HCT116 (cell line): ENCODE measurements at regions not wholly inside any gene's neighbourhood (a gene's known extent, or its start where the extent isn't known, plus 50 kb on each side); places are given as distances from the start of the nearest gene placed in this dataset.

ENCODE experiments used
- ATAC-seq: fragments of 200-7000 bp; cut with Tn5 transposase; 2 replicates; pipeline ENCODE4 v1.9.1; 2020; ENCODE audit warnings: mild to moderate bottlenecking, moderate library complexity
- BruUV-seq: library from RNA; stranded (reverse); fragments of 400-500 nt; replicated peaks from 2 replicates; lab custom pipeline; 2021; lab: Mats Ljungman, UMichigan
- CTCF ChIA-PET: fragments of 300-600 bp; sonication (Branson Sonifier 250); formaldehyde crosslinking; loops from one replicate; lab custom pipeline; 2021; ENCODE audit warnings: antibody characterized with exemption; lab: Charles Lee
- POLR2A ChIA-PET: fragments of 300-600, 350-600 bp; sonication (Branson Sonifier 250); formaldehyde crosslinking; loops from one replicate; lab custom pipeline; 2021; ENCODE audit warnings: antibody characterized with exemption; lab: Charles Lee
- RAD21 ChIA-PET, 2 experiments: fragments of 300-600 bp; sonication (Branson Sonifier 250); formaldehyde crosslinking; loops; one replicate each; lab custom pipeline; 2023; ENCODE audit warnings: low total read pairs in 2 of 2; ENCODE audit not compliant: uncharacterized antibody in 2 of 2, unreplicated experiment in 2 of 2, low non-redundant PET in 1 of 2; lab: Charles Lee
- DNase-seq: peaks from one replicate; pipeline ENCODE4 v3.0.0-alpha.2; 2010; ENCODE audit warnings: low read depth, low spot score
- H2AFZ ChIP-seq: fragments of 200-600 bp; shearing (Covaris generic), sonication (generic); 2 replicates; pipeline ENCODE4 v1.6.1; 2017; ENCODE audit warnings: low read depth, mixed run types, mixed read lengths, antibody characterized with exemption, low read length; ENCODE audit not compliant: poor library complexity, severe bottlenecking
- H3K27ac ChIP-seq: 2 replicates; pipeline ENCODE4 v1.5.1; 2012; ENCODE audit warnings: low read depth, low read length
- H3K27me3 ChIP-seq: fragments of 200-600 bp; sonication (generic); 2 replicates; pipeline ENCODE4 v1.6.1; 2016; ENCODE audit warnings: mixed run types, low read length, mixed read lengths; ENCODE audit not compliant: insufficient read depth
- H3K36me3 ChIP-seq, 2 experiments: fragments of 200-500 bp in 1 of 2; fragments of 200-600 bp in 1 of 2; sonication (Bioruptor generic) in 1 of 2; sonication (generic) in 1 of 2; 2 replicates each; pipeline versions ENCODE4 v1.5.1 to v1.6.1; 2014 to 2016; ENCODE audit warnings: low read length in 2 of 2, inconsistent platforms in 1 of 2, mixed read lengths in 1 of 2, mixed run types in 1 of 2; ENCODE audit not compliant: insufficient read depth in 2 of 2, control insufficient read depth in 1 of 2
- H3K4me1 ChIP-seq, 2 experiments: fragments of 200-600 bp in 1 of 2; sonication (generic) in 1 of 2; 2 replicates each; pipeline versions ENCODE4 v1.5.1 to v1.6.1; 2012 to 2017; ENCODE audit warnings: low read length in 2 of 2, inconsistent platforms in 1 of 2, mild to moderate bottlenecking in 1 of 2, mixed read lengths in 1 of 2, mixed run types in 1 of 2, moderate library complexity in 1 of 2; ENCODE audit not compliant: insufficient read depth in 2 of 2, control insufficient read depth in 1 of 2
- H3K4me2 ChIP-seq: fragments of 200-600 bp; sonication (generic); 2 replicates; pipeline ENCODE4 v1.6.1; 2017; ENCODE audit warnings: mixed run types, low read length, mixed read lengths
- H3K4me3 ChIP-seq, 2 experiments: fragments of 200-600 bp in 1 of 2; sonication (generic) in 1 of 2; replicated peaks in 1 of 2; 2 replicates each; pipeline ENCODE4 v1.5.1; 2011 to 2016; ENCODE audit warnings: low read length in 2 of 2, control low read depth in 1 of 2, low read depth in 1 of 2, mild to moderate bottlenecking in 1 of 2, mixed read lengths in 1 of 2, mixed run types in 1 of 2
- H3K79me2 ChIP-seq: fragments of 200-600 bp; sonication (generic); 2 replicates; pipeline ENCODE4 v1.6.1; 2017; ENCODE audit warnings: mild to moderate bottlenecking, mixed run types, low read length, moderate library complexity, mixed read lengths; ENCODE audit not compliant: insufficient read depth
- H3K9ac ChIP-seq: fragments of 200-600 bp; sonication (generic); 2 replicates; pipeline ENCODE4 v1.6.1; 2016; ENCODE audit warnings: low read length, mixed read lengths
- H3K9me2 ChIP-seq: fragments of 200-600 bp; sonication (generic), shearing (Covaris generic); 2 replicates; pipeline ENCODE4 v1.6.1; 2017; ENCODE audit warnings: mixed run types, mild to moderate bottlenecking, moderate library complexity; ENCODE audit not compliant: insufficient read depth
- H3K9me3 ChIP-seq, 2 experiments: fragments of 200-500 bp in 1 of 2; fragments of 200-600 bp in 1 of 2; sonication (Bioruptor generic) in 1 of 2; sonication (generic) in 1 of 2; 2 replicates each; pipeline ENCODE4 v1.6.1; 2014 to 2017; ENCODE audit warnings: low read length in 2 of 2, mixed read lengths in 2 of 2, inconsistent platforms in 1 of 2, low read depth in 1 of 2, mild to moderate bottlenecking in 1 of 2, mixed run types in 1 of 2, moderate library complexity in 1 of 2; ENCODE audit not compliant: control insufficient read depth in 1 of 2, insufficient read depth in 1 of 2
- H4K20me1 ChIP-seq: fragments of 200-600 bp; sonication (generic), shearing (Covaris generic); 2 replicates; pipeline ENCODE4 v1.6.1; 2017; ENCODE audit warnings: mixed run types, mild to moderate bottlenecking, moderate library complexity; ENCODE audit not compliant: insufficient read depth
- EGR1 ChIP-seq: IDR thresholded peaks from 2 replicates; pipeline ENCODE4 v1.6.1; 2012; ENCODE audit warnings: low read depth
- ELF1 ChIP-seq: IDR thresholded peaks from 2 replicates; pipeline ENCODE4 v1.6.1; 2012; ENCODE audit warnings: low read depth, borderline replicate concordance
- EZH2 ChIP-seq: fragments of 200-600 bp; sonication (generic); IDR thresholded peaks from 2 replicates; pipeline ENCODE4 v1.6.1; 2017; ENCODE audit warnings: antibody characterized with exemption, mixed run types
- EZH2phosphoT487 ChIP-seq: fragments of 200-600 bp; IDR thresholded peaks from 2 replicates; pipeline ENCODE4 v1.6.1; 2018; ENCODE audit warnings: antibody characterized with exemption, borderline replicate concordance
- FOSL1 ChIP-seq: IDR thresholded peaks from 2 replicates; pipeline ENCODE4 v1.6.1; 2012; ENCODE audit warnings: low read depth
- MAX ChIP-seq: IDR thresholded peaks from 2 replicates; pipeline ENCODE4 v1.6.1; 2012
- POLR2A ChIP-seq: IDR thresholded peaks from 2 replicates; pipeline ENCODE4 v1.7.0; 2011; ENCODE audit warnings: borderline replicate concordance; ENCODE audit not compliant: insufficient read depth, insufficient read length; ENCODE audit errors: extremely low read depth
- YY1 ChIP-seq: IDR thresholded peaks from 2 replicates; pipeline ENCODE4 v1.6.1; 2011; ENCODE audit warnings: low read length, low read depth, moderate library complexity, mild to moderate bottlenecking; ENCODE audit not compliant: insufficient replicate concordance; ENCODE audit errors: extremely low read depth
- ZNF274 ChIP-seq: fragments of 200-500 bp; sonication (Bioruptor generic); IDR thresholded peaks from 2 replicates; pipeline ENCODE4 v1.6.1; 2014; ENCODE audit warnings: mild to moderate bottlenecking, low read depth, low read length, inconsistent platforms
- intact Hi-C: fragments of 100-400 bp; cut with micrococcal nuclease; formaldehyde crosslinking; loops from 2 replicates; pipeline ENCODE4 v1.10.0; 2022
- TF ChIP-seq, protein P1 (sequence below): IDR thresholded peaks from 2 replicates; pipeline ENCODE4 v1.6.1; 2011; ENCODE audit warnings: mild to moderate bottlenecking, low read length, moderate library complexity; ENCODE audit not compliant: insufficient replicate concordance; ENCODE audit errors: extremely low read depth

DNA sequence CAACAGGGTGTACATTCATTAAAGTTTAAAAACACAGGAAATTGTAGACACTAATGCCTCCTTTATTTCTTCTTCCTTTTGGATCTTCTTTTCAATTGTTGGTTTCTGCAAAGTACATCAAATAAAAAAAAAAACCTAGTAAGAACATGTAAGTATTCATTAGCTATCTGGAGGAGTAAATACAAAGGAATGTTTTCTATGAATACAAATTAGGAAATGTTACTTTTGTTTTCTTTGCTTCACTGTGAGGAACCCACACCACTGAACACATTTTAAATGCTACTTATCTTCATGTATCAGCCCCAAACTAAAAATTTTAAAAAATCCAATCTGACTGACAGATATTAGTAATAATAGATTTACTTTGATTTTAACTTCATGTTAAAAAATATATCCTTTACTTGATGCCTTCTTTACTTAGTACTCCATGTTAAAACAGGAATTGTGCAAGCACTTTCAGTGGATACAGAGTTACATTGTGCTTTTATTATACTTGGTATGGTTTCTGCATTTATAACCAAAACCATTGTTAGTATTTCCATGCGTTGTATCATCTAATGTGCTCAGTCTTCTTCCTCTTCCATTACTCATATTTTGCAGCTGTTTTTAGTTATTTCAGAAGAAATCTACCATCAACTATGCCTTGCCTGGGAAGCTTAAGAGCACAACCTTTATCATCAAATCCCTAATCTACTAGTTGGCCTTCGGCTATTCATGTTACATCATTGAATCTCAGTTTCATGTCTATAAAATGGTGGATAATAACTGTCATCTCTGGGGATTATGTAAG, 236.9 kb upstream of the DPYD start:
- Histone ChIP-seq H4K20me1 (no peaks in the 10 kb centered on the region), H3K4me2 (no peak overlapping the region), H3K9me3 (no peaks in the 10 kb centered on the region), H3K4me3 (no peak overlapping the region), H3K9me2 (no peaks in the 10 kb centered on the region), H2AFZ (no peak overlapping the region), H3K4me1 (no peaks in the 10 kb centered on the region), H3K36me3 (no peaks in the 10 kb centered on the region), H3K9ac (no peak overlapping the region), H3K27me3 (no peaks in the 10 kb centered on the region), H3K27ac (no peak overlapping the region), H3K79me2 (no peaks in the 10 kb centered on the region)
- POLR2A ChIA-PET = no interaction called here
- DNase-seq (no peak), ATAC-seq (no peak)
- no TSS peak for BruUV-seq
- intact Hi-C loops = no loop called here
- RAD21 ChIA-PET = no interaction called here
- CTCF ChIA-PET = no interaction called here
- TF ChIP-seq ELF1 (no peak), EZH2 (no peak), FOSL1 (no peak), ZNF274 (no peak), EGR1 (no peak), YY1 (no peak), POLR2A (no peak), EZH2phosphoT487 (no peak), MAX (no peak)
- TF ChIP-seq, protein P1, sequence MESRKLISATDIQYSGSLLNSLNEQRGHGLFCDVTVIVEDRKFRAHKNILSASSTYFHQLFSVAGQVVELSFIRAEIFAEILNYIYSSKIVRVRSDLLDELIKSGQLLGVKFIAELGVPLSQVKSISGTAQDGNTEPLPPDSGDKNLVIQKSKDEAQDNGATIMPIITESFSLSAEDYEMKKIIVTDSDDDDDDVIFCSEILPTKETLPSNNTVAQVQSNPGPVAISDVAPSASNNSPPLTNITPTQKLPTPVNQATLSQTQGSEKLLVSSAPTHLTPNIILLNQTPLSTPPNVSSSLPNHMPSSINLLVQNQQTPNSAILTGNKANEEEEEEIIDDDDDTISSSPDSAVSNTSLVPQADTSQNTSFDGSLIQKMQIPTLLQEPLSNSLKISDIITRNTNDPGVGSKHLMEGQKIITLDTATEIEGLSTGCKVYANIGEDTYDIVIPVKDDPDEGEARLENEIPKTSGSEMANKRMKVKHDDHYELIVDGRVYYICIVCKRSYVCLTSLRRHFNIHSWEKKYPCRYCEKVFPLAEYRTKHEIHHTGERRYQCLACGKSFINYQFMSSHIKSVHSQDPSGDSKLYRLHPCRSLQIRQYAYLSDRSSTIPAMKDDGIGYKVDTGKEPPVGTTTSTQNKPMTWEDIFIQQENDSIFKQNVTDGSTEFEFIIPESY = no peak
